ENCODE measurements at regions not wholly inside any gene's neighbourhood (a gene's known extent, or its start where the extent isn't known, plus 50 kb on each side); places are given as distances from the start of the nearest gene placed in this dataset.

DNA sequence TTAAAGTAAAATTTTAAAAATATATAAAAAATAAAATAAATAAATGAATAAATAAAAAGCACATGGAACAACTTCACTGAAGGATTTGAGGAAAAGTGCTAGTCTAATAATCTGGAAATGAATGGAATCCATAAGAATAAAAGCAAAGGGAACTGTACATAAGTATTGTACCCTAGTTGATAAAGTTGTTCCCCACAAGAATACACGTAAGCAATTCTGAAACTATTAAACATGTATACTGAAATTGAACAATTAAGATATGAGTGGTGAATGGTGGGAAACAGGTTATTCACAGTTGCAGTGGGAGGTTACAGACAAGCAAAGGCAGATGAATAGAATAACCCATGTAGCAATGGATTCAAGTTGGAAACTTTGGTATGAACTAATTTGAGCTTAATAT is 853.2 kb upstream of the SOX9 start:
- TF ChIP-seq EP300 (IDR thresholded peaks at IDR 0.05; ENCODE audit: borderline replicate concordance), result no peak
- no peak for TF ChIP-seq RAD21 (IDR thresholded peaks at IDR 0.05; ENCODE audit: low read depth)
- TF ChIP-seq YY1 (IDR thresholded peaks at IDR 0.05; ENCODE audit: low read depth), result no peak
- no peak for TF ChIP-seq EGR1 (IDR thresholded peaks at IDR 0.05)
- TF ChIP-seq TAF1 (IDR thresholded peaks at IDR 0.05; ENCODE audit: low read depth), result no peak
- TF ChIP-seq, protein P1, sequence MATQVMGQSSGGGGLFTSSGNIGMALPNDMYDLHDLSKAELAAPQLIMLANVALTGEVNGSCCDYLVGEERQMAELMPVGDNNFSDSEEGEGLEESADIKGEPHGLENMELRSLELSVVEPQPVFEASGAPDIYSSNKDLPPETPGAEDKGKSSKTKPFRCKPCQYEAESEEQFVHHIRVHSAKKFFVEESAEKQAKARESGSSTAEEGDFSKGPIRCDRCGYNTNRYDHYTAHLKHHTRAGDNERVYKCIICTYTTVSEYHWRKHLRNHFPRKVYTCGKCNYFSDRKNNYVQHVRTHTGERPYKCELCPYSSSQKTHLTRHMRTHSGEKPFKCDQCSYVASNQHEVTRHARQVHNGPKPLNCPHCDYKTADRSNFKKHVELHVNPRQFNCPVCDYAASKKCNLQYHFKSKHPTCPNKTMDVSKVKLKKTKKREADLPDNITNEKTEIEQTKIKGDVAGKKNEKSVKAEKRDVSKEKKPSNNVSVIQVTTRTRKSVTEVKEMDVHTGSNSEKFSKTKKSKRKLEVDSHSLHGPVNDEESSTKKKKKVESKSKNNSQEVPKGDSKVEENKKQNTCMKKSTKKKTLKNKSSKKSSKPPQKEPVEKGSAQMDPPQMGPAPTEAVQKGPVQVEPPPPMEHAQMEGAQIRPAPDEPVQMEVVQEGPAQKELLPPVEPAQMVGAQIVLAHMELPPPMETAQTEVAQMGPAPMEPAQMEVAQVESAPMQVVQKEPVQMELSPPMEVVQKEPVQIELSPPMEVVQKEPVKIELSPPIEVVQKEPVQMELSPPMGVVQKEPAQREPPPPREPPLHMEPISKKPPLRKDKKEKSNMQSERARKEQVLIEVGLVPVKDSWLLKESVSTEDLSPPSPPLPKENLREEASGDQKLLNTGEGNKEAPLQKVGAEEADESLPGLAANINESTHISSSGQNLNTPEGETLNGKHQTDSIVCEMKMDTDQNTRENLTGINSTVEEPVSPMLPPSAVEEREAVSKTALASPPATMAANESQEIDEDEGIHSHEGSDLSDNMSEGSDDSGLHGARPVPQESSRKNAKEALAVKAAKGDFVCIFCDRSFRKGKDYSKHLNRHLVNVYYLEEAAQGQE (IDR thresholded peaks at IDR 0.05; ENCODE audit: low read depth), result no peak
- no peak for TF ChIP-seq TCF12 (IDR thresholded peaks at IDR 0.05; ENCODE audit: low read depth)
- TF ChIP-seq, protein P2, sequence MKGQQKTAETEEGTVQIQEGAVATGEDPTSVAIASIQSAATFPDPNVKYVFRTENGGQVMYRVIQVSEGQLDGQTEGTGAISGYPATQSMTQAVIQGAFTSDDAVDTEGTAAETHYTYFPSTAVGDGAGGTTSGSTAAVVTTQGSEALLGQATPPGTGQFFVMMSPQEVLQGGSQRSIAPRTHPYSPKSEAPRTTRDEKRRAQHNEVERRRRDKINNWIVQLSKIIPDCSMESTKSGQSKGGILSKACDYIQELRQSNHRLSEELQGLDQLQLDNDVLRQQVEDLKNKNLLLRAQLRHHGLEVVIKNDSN (IDR thresholded peaks at IDR 0.05), result no peak
- TF ChIP-seq FOXM1 (IDR thresholded peaks at IDR 0.05; ENCODE audit: borderline replicate concordance, low read depth), result no peak
- TF ChIP-seq CREB1 (IDR thresholded peaks at IDR 0.05; ENCODE audit: low read depth), result no peak
- TF ChIP-seq, protein P3, sequence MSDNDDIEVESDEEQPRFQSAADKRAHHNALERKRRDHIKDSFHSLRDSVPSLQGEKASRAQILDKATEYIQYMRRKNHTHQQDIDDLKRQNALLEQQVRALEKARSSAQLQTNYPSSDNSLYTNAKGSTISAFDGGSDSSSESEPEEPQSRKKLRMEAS (IDR thresholded peaks at IDR 0.05), result no peak
